ENCODE measurements at regions not wholly inside any gene's neighbourhood (a gene's known extent, or its start where the extent isn't known, plus 50 kb on each side); places are given as distances from the start of the nearest gene placed in this dataset.
"Not testable (repeated sequence)": the region's sequence is repeated elsewhere in the genome, so short reads cannot be mapped to it uniquely, and the experiment has no call there.

- ATAC-seq (no peak), DNase-seq (no peak)
- H3K27ac ChIP-seq = no peak overlapping the region
- H3K9me3 ChIP-seq = no peaks in the 10 kb centered on the region
- no peak overlapping the region for H3K4me3 ChIP-seq
- 47% methylated on average over 1 of the region's 1 CpG for WGBS (ENCODE audit: insufficient coverage, low coverage, low lambda C conversion rate, missing lambda C conversion rate)
- no peak for TF ChIP-seq CTCF (IDR thresholded peaks at IDR 0.05)
- TF ChIP-seq POLR2A (IDR thresholded peaks at IDR 0.05) = no peak
- no peaks in the 10 kb centered on the region for H3K27me3 ChIP-seq
- H3K36me3 ChIP-seq = no peaks in the 10 kb centered on the region
- intact Hi-C loops (cut with DNase I) = no loop called here
- no peaks in the 10 kb centered on the region for H3K4me1 ChIP-seq
These were observed 1756.2 kb upstream of the SEL1L start for GRCh38 chr14:83289896-83290295.

DNA sequence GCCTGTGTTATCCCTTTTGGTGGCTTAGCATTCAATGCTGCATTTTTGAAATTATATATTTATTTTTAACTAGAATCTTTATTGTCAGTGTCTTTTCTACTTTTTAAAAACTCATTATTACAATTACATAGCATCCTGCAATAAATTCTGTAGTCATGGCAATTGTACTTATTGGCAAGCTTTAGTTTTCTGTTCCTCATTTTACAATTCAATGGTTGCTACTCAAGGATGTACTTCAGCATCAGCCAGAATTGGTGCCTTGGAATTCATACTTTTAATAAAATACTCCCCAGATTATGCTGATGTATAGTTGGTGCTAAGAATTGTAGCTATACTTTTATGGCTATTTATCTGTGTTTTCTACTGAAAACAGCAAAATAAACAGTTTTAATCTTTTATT is 1756.8 kb upstream of the SEL1L start:
- DNase-seq = no peak
- intact Hi-C loops (cut with DNase I) = no loop called here
- H3K36me3 ChIP-seq = no peaks in the 10 kb centered on the region

DNA sequence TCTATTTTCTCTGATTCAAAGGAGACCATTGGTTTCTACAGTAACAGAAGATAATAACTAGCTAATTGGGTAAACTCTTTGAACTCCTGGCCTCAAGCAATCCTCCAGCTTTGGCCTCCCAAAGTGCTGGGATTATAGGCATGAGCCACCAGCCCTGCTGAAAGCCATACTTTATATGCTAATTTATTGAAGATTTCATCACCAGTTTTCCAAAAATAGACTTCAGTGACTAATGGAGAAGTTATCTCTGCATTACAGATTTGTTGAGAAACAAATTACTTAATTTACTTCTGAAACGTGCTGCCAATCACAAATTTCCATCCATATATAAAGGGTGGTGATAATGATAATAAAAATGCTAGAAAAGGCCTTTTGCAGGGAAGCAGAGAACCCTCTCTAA is 1758.1 kb upstream of the SEL1L start:
- DNase-seq (no peak), ATAC-seq (no peak)
- Histone ChIP-seq H3K36me3 (no peaks in the 10 kb centered on the region), H3K9me3 (no peaks in the 10 kb centered on the region), H3K4me1 (no peaks in the 10 kb centered on the region), H3K27ac (no peak overlapping the region), H3K27me3 (no peaks in the 10 kb centered on the region), H3K4me3 (no peak overlapping the region)
- TF ChIP-seq CTCF (IDR thresholded peaks at IDR 0.05) = no peak
- TF ChIP-seq POLR2A (IDR thresholded peaks at IDR 0.05) = no peak
- 14% methylated on average over 1 of the region's 1 CpG for WGBS (ENCODE audit: insufficient coverage, low coverage, low lambda C conversion rate, missing lambda C conversion rate)
- intact Hi-C loops (cut with DNase I) = no loop called here

More for the DNA sequence above, 1756.8 kb upstream of the SEL1L start:
- no peak for ATAC-seq
- Histone ChIP-seq H3K4me1 (no peaks in the 10 kb centered on the region), H3K27ac (no peak overlapping the region), H3K4me3 (no peak overlapping the region), H3K9me3 (no peaks in the 10 kb centered on the region), H3K27me3 (no peaks in the 10 kb centered on the region)
- TF ChIP-seq POLR2A (IDR thresholded peaks at IDR 0.05) = no peak
- no peak for TF ChIP-seq CTCF (IDR thresholded peaks at IDR 0.05)

GRCh38 chr14:83294941-83295340 is 1761.3 kb upstream of the SEL1L start:
- no peak for DNase-seq
- H3K4me1 ChIP-seq = no peaks in the 10 kb centered on the region
- no peak for ATAC-seq
- no peak overlapping the region for H3K4me3 ChIP-seq
- no peaks in the 10 kb centered on the region for H3K27me3 ChIP-seq
- TF ChIP-seq CTCF (IDR thresholded peaks at IDR 0.05) (no peak), POLR2A (IDR thresholded peaks at IDR 0.05) (no peak)
- no peaks in the 10 kb centered on the region for H3K9me3 ChIP-seq
- WGBS (ENCODE audit: insufficient coverage, low coverage, low lambda C conversion rate, missing lambda C conversion rate) = 11% methylated on average over 1 of the region's 1 CpG
- H3K36me3 ChIP-seq = no peaks in the 10 kb centered on the region
- intact Hi-C loops (cut with DNase I) = no loop called here
- H3K27ac ChIP-seq = no peak overlapping the region

DNA sequence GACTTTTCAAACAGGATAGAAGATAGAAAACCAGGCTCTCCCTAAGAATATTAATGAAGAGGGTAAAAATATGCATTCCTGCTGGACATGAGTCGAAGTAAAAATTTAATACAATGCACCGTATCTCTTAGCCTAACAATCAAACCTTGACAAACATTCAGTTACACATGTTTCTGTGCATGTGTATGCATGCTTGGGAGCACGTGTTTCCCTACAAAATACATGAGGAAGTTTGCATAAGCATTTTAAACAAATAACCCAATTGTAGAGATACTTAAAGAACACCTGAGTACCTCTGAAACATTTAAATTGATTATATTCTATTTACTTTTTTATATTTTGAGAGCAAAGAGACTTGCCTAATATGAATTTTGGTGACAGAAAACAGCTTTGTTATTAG is 1763.7 kb upstream of the SEL1L start:
- H3K36me3 ChIP-seq = no peaks in the 10 kb centered on the region
- no peak for ATAC-seq
- WGBS (ENCODE audit: insufficient coverage, low coverage, low lambda C conversion rate, missing lambda C conversion rate) = 46% methylated on average over 3 of the region's 3 CpGs

DNA sequence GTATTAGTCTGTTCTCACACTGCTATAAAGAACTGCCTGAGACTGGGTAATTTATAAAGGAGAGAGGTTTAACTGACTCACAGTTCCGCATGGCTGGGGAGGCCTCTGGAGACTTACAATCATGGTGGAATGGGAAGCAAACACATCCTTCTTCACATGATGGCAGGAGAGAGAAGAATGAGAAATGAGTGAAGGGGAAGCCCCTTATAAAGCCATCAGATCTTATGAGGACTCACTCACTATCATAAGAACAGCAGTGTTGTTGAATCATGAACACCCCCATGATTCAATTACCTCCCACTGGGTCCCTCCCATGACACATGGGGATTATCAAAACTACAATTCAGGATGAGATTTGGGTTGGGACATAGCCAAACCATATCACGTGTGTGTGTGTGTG is 1764.4 kb upstream of the SEL1L start:
- ATAC-seq; H3K27me3 ChIP-seq; H3K36me3 ChIP-seq; intact Hi-C loops (cut with DNase I); DNase-seq; H3K4me3 ChIP-seq; H3K9me3 ChIP-seq; H3K27ac ChIP-seq; H3K4me1 ChIP-seq: not testable (repeated sequence)
- 63% methylated on average over 1 of the region's 2 CpGs for WGBS (ENCODE audit: insufficient coverage, low coverage, low lambda C conversion rate, missing lambda C conversion rate)

More for the DNA sequence above, 1763.7 kb upstream of the SEL1L start:
- H3K4me1 ChIP-seq = no peaks in the 10 kb centered on the region
- no peaks in the 10 kb centered on the region for H3K9me3 ChIP-seq
- H3K27me3 ChIP-seq = peaks cover 0 to 5% of the 10 kb centered on the region in 2 donors
- no peak for TF ChIP-seq POLR2A (IDR thresholded peaks at IDR 0.05)
- TF ChIP-seq CTCF (IDR thresholded peaks at IDR 0.05) = no peak
- intact Hi-C loops (cut with DNase I) = no loop called here
- H3K4me3 ChIP-seq = no peak overlapping the region
- no peak for DNase-seq
- no peak overlapping the region for H3K27ac ChIP-seq
